H1 (cell line): ENCODE measurements at regions not wholly inside any gene's neighbourhood (a gene's known extent, or its start where the extent isn't known, plus 50 kb on each side); places are given as distances from the start of the nearest gene placed in this dataset.

ENCODE experiments used
- CTCF ChIA-PET: fragments of 300-600 bp; sonication (Branson Sonifier 250); formaldehyde crosslinking; loops from one replicate; lab custom pipeline; 2021; ENCODE audit not compliant: partially characterized antibody; lab: Charles Lee
- POLR2A ChIA-PET: fragments of 300-600 bp; sonication (Branson Sonifier 250); formaldehyde crosslinking; loops from one replicate; lab custom pipeline; 2021; ENCODE audit warnings: inconsistent platforms; ENCODE audit not compliant: partially characterized antibody; lab: Charles Lee
- DNase-seq, 2 experiments: peaks; one replicate each; pipeline versions ENCODE4 v3.0.0 to v3.0.0-alpha.2; 2010 to 2022; ENCODE audit warnings: low spot score in 2 of 2, low read depth in 1 of 2, mixed read lengths in 1 of 2
- FAIRE-seq: peaks from 2 replicates; lab custom pipeline; 2011; peaks lifted over from hg19 to GRCh38; lab: Jason Lieb, UNC
- H2AFZ ChIP-seq: 2 replicates; pipeline ENCODE4 v1.8.1; 2012; ENCODE audit warnings: low read length, inconsistent platforms
- H2AK5ac ChIP-seq: 2 replicates; pipeline ENCODE4 v1.6.1; 2013; ENCODE audit warnings: low read depth, low read length
- H2BK120ac ChIP-seq: replicated peaks from 2 replicates; pipeline ENCODE3; 2013; ENCODE audit warnings: low read depth, low read length, inconsistent platforms
- H2BK12ac ChIP-seq: 2 replicates; pipeline ENCODE4 v1.6.1; 2013; ENCODE audit warnings: low read depth, low read length
- H2BK15ac ChIP-seq: 2 replicates; pipeline ENCODE4 v1.6.1; 2013; ENCODE audit warnings: low read length
- H2BK20ac ChIP-seq: 2 replicates; pipeline ENCODE4 v1.6.1; 2013; ENCODE audit warnings: low read length
- H2BK5ac ChIP-seq: 2 replicates; pipeline ENCODE4 v1.6.1; 2013; ENCODE audit warnings: low read depth, low read length
- H3K14ac ChIP-seq: 2 replicates; pipeline ENCODE4 v1.6.1; 2013; ENCODE audit warnings: inconsistent platforms; ENCODE audit not compliant: insufficient read length
- H3K18ac ChIP-seq: 2 replicates; pipeline ENCODE4 v1.6.1; 2013; ENCODE audit warnings: low read length; ENCODE audit errors: extremely low read depth
- H3K23ac ChIP-seq: 2 replicates; pipeline ENCODE4 v1.6.1; 2013; ENCODE audit warnings: inconsistent platforms; ENCODE audit not compliant: insufficient read length
- H3K23me2 ChIP-seq: 2 replicates; pipeline ENCODE4 v1.6.1; 2013; ENCODE audit warnings: low read depth, low read length
- H3K27ac ChIP-seq: 2 replicates; pipeline ENCODE4 v1.6.1; 2011; ENCODE audit warnings: low read depth, low read length, inconsistent platforms
- H3K27me3 ChIP-seq, 4 experiments: replicated peaks in 1 of 4; 1 replicate in 1 of 4; 2 replicates in 3 of 4; pipeline versions ENCODE4 v1.6.1 to v1.8.1; 2011 to 2013; ENCODE audit warnings: low read length in 3 of 4, mild to moderate bottlenecking in 3 of 4, inconsistent platforms in 2 of 4, mixed read lengths in 2 of 4, moderate library complexity in 1 of 4; ENCODE audit not compliant: control insufficient read depth in 3 of 4, insufficient read depth in 3 of 4; ENCODE audit errors: extremely low read depth in 1 of 4
- H3K36me3 ChIP-seq, 4 experiments: 2 replicates each; pipeline versions ENCODE4 v1.6.1 to v1.8.1; 2011 to 2013; ENCODE audit warnings: mild to moderate bottlenecking in 4 of 4, low read length in 3 of 4, moderate library complexity in 2 of 4, control low read depth in 1 of 4, inconsistent platforms in 1 of 4; ENCODE audit not compliant: insufficient read depth in 4 of 4, control insufficient read depth in 2 of 4
- H3K4ac ChIP-seq: replicated peaks from 2 replicates; pipeline ENCODE3; 2013; ENCODE audit warnings: low read length, low read depth, mixed read lengths, inconsistent platforms; ENCODE audit not compliant: insufficient read length
- H3K4me1 ChIP-seq, 4 experiments: replicated peaks in 1 of 4; 1 replicate in 1 of 4; 2 replicates in 3 of 4; pipeline versions ENCODE4 v1.6.1 to v1.8.1; 2011 to 2013; ENCODE audit warnings: low read length in 3 of 4, inconsistent platforms in 2 of 4, mixed read lengths in 1 of 4; ENCODE audit not compliant: insufficient read depth in 4 of 4, control insufficient read depth in 3 of 4
- H3K4me2 ChIP-seq, 2 experiments: 2 replicates each; pipeline versions ENCODE4 v1.6.1 to v1.8.1; 2011 to 2013; ENCODE audit warnings: low read depth in 2 of 2, low read length in 2 of 2, control low read depth in 1 of 2, inconsistent platforms in 1 of 2, mild to moderate bottlenecking in 1 of 2; ENCODE audit not compliant: insufficient read depth in 1 of 2
- H3K4me3 ChIP-seq, 4 experiments: fragments of 200-600, 300-600 bp in 1 of 4; sonication (generic), shearing (Covaris generic), sonication (Bioruptor Twin) in 1 of 4; 2 replicates each; pipeline versions ENCODE4 v1.5.1 to v1.8.1; 2011 to 2016; ENCODE audit warnings: low read length in 4 of 4, low read depth in 3 of 4, control low read depth in 2 of 4, inconsistent platforms in 2 of 4, mild to moderate bottlenecking in 2 of 4, mixed read lengths in 1 of 4, moderate library complexity in 1 of 4; ENCODE audit not compliant: insufficient read depth in 2 of 4; ENCODE audit errors: extremely low read depth in 1 of 4
- H3K56ac ChIP-seq: replicated peaks from 2 replicates; pipeline ENCODE3; 2013; ENCODE audit warnings: low read depth, mild to moderate bottlenecking, mixed read lengths, low read length, inconsistent platforms; ENCODE audit not compliant: insufficient read length
- H3K79me1 ChIP-seq: 2 replicates; pipeline ENCODE4 v1.6.1; 2013; ENCODE audit warnings: low read depth, low read length, control low read depth
- H3K79me2 ChIP-seq, 2 experiments: 2 replicates each; pipeline versions ENCODE4 v1.6.1 to v1.8.1; 2012 to 2013; ENCODE audit warnings: low read length in 2 of 2, mild to moderate bottlenecking in 2 of 2, inconsistent platforms in 1 of 2; ENCODE audit not compliant: insufficient read depth in 2 of 2, control insufficient read depth in 1 of 2
- H3K9ac ChIP-seq, 4 experiments: replicated peaks in 1 of 4; 1 replicate in 1 of 4; 2 replicates in 3 of 4; pipeline versions ENCODE4 v1.6.1 to v1.8.1; 2011 to 2013; ENCODE audit warnings: low read depth in 3 of 4, low read length in 3 of 4, control low read depth in 2 of 4, mild to moderate bottlenecking in 2 of 4, moderate library complexity in 2 of 4, inconsistent platforms in 1 of 4; ENCODE audit errors: extremely low read depth in 1 of 4
- H3K9me3 ChIP-seq, 2 experiments: 2 replicates each; pipeline versions ENCODE4 v1.6.1 to v1.8.1; 2012 to 2013; ENCODE audit warnings: mild to moderate bottlenecking in 2 of 2, moderate library complexity in 2 of 2, control low read depth in 1 of 2, inconsistent platforms in 1 of 2, low read depth in 1 of 2, low read length in 1 of 2, mixed read lengths in 1 of 2; ENCODE audit not compliant: insufficient read depth in 2 of 2
- H4K20me1 ChIP-seq, 2 experiments: replicated peaks in 1 of 2; 2 replicates each; pipeline versions ENCODE3 to v1.8.1; 2011 to 2013; ENCODE audit warnings: inconsistent platforms in 2 of 2, low read length in 2 of 2, mild to moderate bottlenecking in 1 of 2; ENCODE audit not compliant: insufficient read depth in 2 of 2, control insufficient read depth in 1 of 2
- H4K5ac ChIP-seq: 2 replicates; pipeline ENCODE4 v1.6.1; 2013; ENCODE audit warnings: low read length, low read depth, mixed read lengths, inconsistent platforms; ENCODE audit not compliant: insufficient read length
- H4K8ac ChIP-seq: 2 replicates; pipeline ENCODE4 v1.8.0; 2013; ENCODE audit warnings: mild to moderate bottlenecking, moderate library complexity, low read length, inconsistent platforms; ENCODE audit not compliant: insufficient read depth; ENCODE audit errors: extremely low read depth
- H4K91ac ChIP-seq: replicated peaks from 2 replicates; pipeline ENCODE3; 2013; ENCODE audit warnings: low read length, mixed read lengths, inconsistent platforms; ENCODE audit not compliant: insufficient read length
- CBX5 ChIP-seq: fragments of 300-800, 300-1000 bp; sonication (generic); IDR thresholded peaks from 2 replicates; pipeline ENCODE4 v1.7.1; 2016; ENCODE audit warnings: antibody characterized with exemption, low read length, low read depth
- CHD1 ChIP-seq: IDR thresholded peaks from 2 replicates; pipeline ENCODE4 v1.6.1; 2012; ENCODE audit warnings: low read depth, low read length, improper control_type of control experiment
- CHD2 ChIP-seq: IDR thresholded peaks from 2 replicates; pipeline ENCODE4 v1.6.1; 2012; ENCODE audit warnings: low read length, improper control_type of control experiment
- FOSL1 ChIP-seq: IDR thresholded peaks from 2 replicates; pipeline ENCODE4 v1.6.1; 2011; ENCODE audit warnings: mild to moderate bottlenecking, low read depth, low read length, moderate library complexity; ENCODE audit not compliant: insufficient read depth
- GTF2F1 ChIP-seq: IDR thresholded peaks from 2 replicates; pipeline ENCODE4 v1.6.1; 2012; ENCODE audit warnings: low read depth, low read length, improper control_type of control experiment, borderline replicate concordance
- HDAC2 ChIP-seq, 2 experiments: fragments of 300-600 bp in 1 of 2; sonication (generic) in 1 of 2; IDR thresholded peaks; 2 replicates each; pipeline ENCODE4 v1.6.1; 2011 to 2012; ENCODE audit warnings: low read depth in 2 of 2, low read length in 2 of 2, mild to moderate bottlenecking in 2 of 2, moderate library complexity in 2 of 2, borderline replicate concordance in 1 of 2, inconsistent platforms in 1 of 2
- MAX ChIP-seq: IDR thresholded peaks from 2 replicates; pipeline ENCODE4 v1.6.1; 2012; ENCODE audit warnings: inconsistent platforms
- RNF2 ChIP-seq: fragments of 200-900, 300-1000 bp; sonication (generic); IDR thresholded peaks from 2 replicates; pipeline ENCODE4 v1.7.1; 2016; ENCODE audit warnings: borderline replicate concordance, low read depth, mild to moderate bottlenecking, antibody characterized with exemption, low read length; ENCODE audit not compliant: poor library complexity, severe bottlenecking; ENCODE audit errors: missing control alignments
- RXRA ChIP-seq: IDR thresholded peaks from 2 replicates; pipeline ENCODE4 v1.6.1; 2011; ENCODE audit warnings: low read depth, mild to moderate bottlenecking, low read length, moderate library complexity; ENCODE audit not compliant: insufficient read depth
- SP4 ChIP-seq: IDR thresholded peaks from 2 replicates; pipeline ENCODE4 v1.6.1; 2012; ENCODE audit warnings: low read length, inconsistent platforms
- WGBS, 2 experiments: shearing (Covaris generic) in 1 of 2; methylation state at CpG; one replicate each; pipeline versions ENCODE4 v1.1.6 to v1.1.7; 2013 to 2015; ENCODE audit warnings: low lambda C conversion rate in 2 of 2, mixed read lengths in 2 of 2, inconsistent platforms in 1 of 2, low coverage in 1 of 2, missing lambda C conversion rate in 1 of 2; ENCODE audit not compliant: insufficient replicate concordance in 2 of 2, insufficient coverage in 1 of 2, insufficient read length in 1 of 2; ENCODE audit errors: extremely low coverage in 1 of 2, missing lambda C conversion rate in 1 of 2; 5-methylcytosine and 5-hydroxymethylcytosine counted together

GRCh38 chr11:37532271-37532670 lies 934.2 kb upstream of the RAG2 start:
- Histone ChIP-seq H2BK5ac (no peak overlapping the region), H3K23ac (no peak overlapping the region), H3K36me3 (no peaks in the 10 kb centered on the region), H3K27ac (no peak overlapping the region), H3K23me2 (no peaks in the 10 kb centered on the region), H2BK120ac (no peak overlapping the region), H3K56ac (no peak overlapping the region), H3K14ac (no peak overlapping the region), H4K8ac (no peak overlapping the region), H3K9ac (no peak overlapping the region), H3K79me2 (no peaks in the 10 kb centered on the region), H4K5ac (no peak overlapping the region), H3K4me3 (no peak overlapping the region), H3K18ac (no peak overlapping the region), H2AFZ (no peak overlapping the region), H4K20me1 (no peaks in the 10 kb centered on the region), H2BK20ac (no peak overlapping the region), H2BK12ac (no peak overlapping the region), H4K91ac (no peak overlapping the region), H3K4me1 (no peaks in the 10 kb centered on the region), H3K27me3 (no peaks in the 10 kb centered on the region), H3K9me3 (peaks cover 13 to 14% of the 10 kb centered on the region in 2 experiments), H3K4ac (no peak overlapping the region), H3K79me1 (no peaks in the 10 kb centered on the region), H2BK15ac (no peak overlapping the region), H3K4me2 (no peak overlapping the region), H2AK5ac (no peak overlapping the region)
- ChIA-PET POLR2A (no interaction called here), CTCF (no interaction called here)
- FAIRE-seq (no peak), DNase-seq (no peak)
- 81% methylated on average over 2 of the region's 2 CpGs; no CpG with 5 or more reads in 1 of the 2 experiments for WGBS, 2 experiments
- no peak for TF ChIP-seq CBX5
- no peak for TF ChIP-seq CHD1
- no peak for TF ChIP-seq RXRA
- no peak for TF ChIP-seq CHD2
- no peak for TF ChIP-seq MAX
- no peak for TF ChIP-seq FOSL1
- TF ChIP-seq GTF2F1 = no peak
- TF ChIP-seq RNF2 = no peak
- no peak for TF ChIP-seq SP4
- TF ChIP-seq HDAC2 (IDR thresholded peaks at IDR 0.05; ENCODE audit: borderline replicate concordance in 1 of 2, low read depth in 2 of 2, low read length in 2 of 2) = no peak
